SK-N-SH (cell line): ENCODE measurements at regions not wholly inside any gene's neighbourhood (a gene's known extent, or its start where the extent isn't known, plus 50 kb on each side); places are given as distances from the start of the nearest gene placed in this dataset.

ENCODE experiments used
- CTCF ChIA-PET: fragments of 300-600, 350-600 bp; formaldehyde crosslinking; extraction: SDS; loops from one replicate; lab custom pipeline; 2021; lab: Yijun Ruan, JAX
- POLR2A ChIA-PET: fragments of 350-600 bp; sonication (Branson Sonifier 250); formaldehyde crosslinking; extraction: SDS; loops from one replicate; lab custom pipeline; 2020; ENCODE audit warnings: antibody characterized with exemption, inconsistent platforms; lab: Yijun Ruan, JAX
- DNase-seq: peaks from one replicate; pipeline ENCODE4 v3.0.0; 2012
- H2AFZ ChIP-seq: fragments of 200-600 bp; sonication (generic); 2 replicates; pipeline ENCODE4 v1.8.1; 2016; ENCODE audit warnings: antibody characterized with exemption, mild to moderate bottlenecking, low read depth
- H3F3A ChIP-seq: fragments of 200-600 bp; sonication (generic); replicated peaks from 2 replicates; pipeline ENCODE3; 2016; ENCODE audit warnings: antibody characterized with exemption, mild to moderate bottlenecking; ENCODE audit not compliant: insufficient read depth
- H3K27ac ChIP-seq, 2 experiments: fragments of 200-500 bp in 1 of 2; fragments of 200-600 bp in 1 of 2; sonication (Bioruptor generic) in 1 of 2; sonication (generic), shearing (Covaris generic) in 1 of 2; 2 replicates each; pipeline versions ENCODE4 v1.5.1 to v1.6.1; 2014 to 2016; ENCODE audit warnings: low read depth in 2 of 2, inconsistent platforms in 1 of 2, low read length in 1 of 2, mild to moderate bottlenecking in 1 of 2, mixed read lengths in 1 of 2
- H3K27me3 ChIP-seq: fragments of 200-600 bp; sonication (generic), shearing (Covaris generic); 2 replicates; pipeline ENCODE4 v1.6.1; 2016; ENCODE audit warnings: mixed run types; ENCODE audit not compliant: insufficient read depth
- H3K36me3 ChIP-seq, 2 experiments: fragments of 200-500 bp in 1 of 2; fragments of 200-600 bp in 1 of 2; sonication (Bioruptor generic) in 1 of 2; sonication (generic) in 1 of 2; replicated peaks in 1 of 2; 2 replicates each; pipeline versions ENCODE3 to v1.5.1; 2014 to 2016; ENCODE audit warnings: low read length in 1 of 2, mild to moderate bottlenecking in 1 of 2; ENCODE audit not compliant: insufficient read depth in 2 of 2, control insufficient read depth in 1 of 2
- H3K4me1 ChIP-seq, 2 experiments: fragments of 200-500 bp in 1 of 2; fragments of 200-600 bp in 1 of 2; sonication (Bioruptor generic) in 1 of 2; sonication (generic), shearing (Covaris generic) in 1 of 2; 2 replicates each; pipeline versions ENCODE4 v1.5.1 to v1.6.1; 2014 to 2016; ENCODE audit warnings: low read depth in 1 of 2, low read length in 1 of 2, mixed run types in 1 of 2; ENCODE audit not compliant: insufficient read depth in 2 of 2, control insufficient read depth in 1 of 2
- H3K4me2 ChIP-seq: fragments of 200-600 bp; sonication (generic), shearing (Covaris generic); 2 replicates; pipeline ENCODE4 v1.6.1; 2017; ENCODE audit warnings: mixed run types
- H3K4me3 ChIP-seq, 2 experiments: fragments of 200-500 bp in 1 of 2; fragments of 200-600 bp in 1 of 2; sonication (Bioruptor generic) in 1 of 2; sonication (generic), shearing (Covaris generic) in 1 of 2; 2 replicates each; pipeline versions ENCODE4 v1.5.1 to v1.8.1; 2014 to 2016; ENCODE audit warnings: low read depth in 2 of 2, inconsistent platforms in 1 of 2, low read length in 1 of 2, mild to moderate bottlenecking in 1 of 2, mixed read lengths in 1 of 2, moderate library complexity in 1 of 2
- H3K79me2 ChIP-seq: fragments of 200-600 bp; sonication (generic); 2 replicates; pipeline ENCODE4 v1.8.1; 2017; ENCODE audit warnings: mild to moderate bottlenecking; ENCODE audit not compliant: insufficient read depth
- H3K9ac ChIP-seq: fragments of 200-600 bp; sonication (generic); 2 replicates; pipeline ENCODE4 v1.6.1; 2017; ENCODE audit warnings: mixed run types
- H3K9me2 ChIP-seq: fragments of 200-600 bp; sonication (generic); 2 replicates; pipeline ENCODE4 v1.6.1; 2017; ENCODE audit warnings: mixed run types
- H3K9me3 ChIP-seq: fragments of 200-600 bp; sonication (generic); 2 replicates; pipeline ENCODE4 v1.6.1; 2017; ENCODE audit warnings: mixed run types, mild to moderate bottlenecking, moderate library complexity
- H4K20me1 ChIP-seq: fragments of 200-600 bp; sonication (generic); 2 replicates; pipeline ENCODE4 v1.6.1; 2017; ENCODE audit warnings: mild to moderate bottlenecking, mixed run types; ENCODE audit not compliant: insufficient read depth
- EP300 ChIP-seq, 2 experiments: IDR thresholded peaks; 2 replicates each; pipeline versions ENCODE4 v1.4.0 to v1.6.1; 2012; ENCODE audit warnings: borderline replicate concordance in 1 of 2, low read depth in 1 of 2, low read length in 1 of 2
- FOXJ3 ChIP-seq: sonication (generic); formaldehyde crosslinking; IDR thresholded peaks from 2 replicates; pipeline ENCODE4 v1.5.1; 2020; ENCODE audit warnings: mild to moderate bottlenecking, missing genetic modification reagents
- GABPA ChIP-seq: IDR thresholded peaks from 2 replicates; pipeline ENCODE4 v1.4.0; 2012; ENCODE audit warnings: low read depth, mild to moderate bottlenecking
- GATA2 ChIP-seq: sonication (generic); formaldehyde crosslinking; IDR thresholded peaks from 2 replicates; pipeline ENCODE4 v1.5.0; 2020; ENCODE audit warnings: mild to moderate bottlenecking, missing genetic modification reagents
- JUND ChIP-seq: IDR thresholded peaks from 2 replicates; pipeline ENCODE4 v1.4.0; 2012
- MAX ChIP-seq: IDR thresholded peaks from 2 replicates; pipeline ENCODE4 v1.4.0; 2012; ENCODE audit warnings: low read depth
- NFIC ChIP-seq: IDR thresholded peaks from 2 replicates; pipeline ENCODE4 v1.4.0; 2012; ENCODE audit warnings: borderline replicate concordance
- NRF1 ChIP-seq: IDR thresholded peaks from 2 replicates; pipeline ENCODE4 v1.6.1; 2012; ENCODE audit warnings: low read depth, mild to moderate bottlenecking, low read length
- POLR2AphosphoS5 ChIP-seq: IDR thresholded peaks from 2 replicates; pipeline ENCODE4 v1.6.1; 2012; ENCODE audit warnings: low read depth, low read length
- SMC3 ChIP-seq: IDR thresholded peaks from 2 replicates; pipeline ENCODE4 v1.6.1; 2012; ENCODE audit warnings: low read depth, low read length, improper control_type of control experiment
- TAF1 ChIP-seq: IDR thresholded peaks from 2 replicates; pipeline ENCODE4 v1.6.1; 2012; ENCODE audit warnings: low read depth, mild to moderate bottlenecking, low read length, moderate library complexity, borderline replicate concordance
- TEAD4 ChIP-seq: IDR thresholded peaks from 2 replicates; pipeline ENCODE4 v1.4.0; 2012; ENCODE audit warnings: mild to moderate bottlenecking, borderline replicate concordance; ENCODE audit not compliant: insufficient read depth
- USF2 ChIP-seq: fragments of 150-350 bp; IDR thresholded peaks from 2 replicates; pipeline ENCODE4 v1.6.1; 2017; ENCODE audit warnings: antibody characterized with exemption, low read length, low read depth, borderline replicate concordance
- YY1 ChIP-seq: IDR thresholded peaks from 2 replicates; pipeline ENCODE4 v1.4.0; 2012; ENCODE audit warnings: low read depth, mild to moderate bottlenecking
- ZBTB33 ChIP-seq: IDR thresholded peaks from 2 replicates; pipeline ENCODE4 v1.4.0; 2012; ENCODE audit warnings: low read depth, borderline replicate concordance
- WGBS: methylation state at CpG from one replicate; pipeline ENCODE4 v1.1.6; 2017; ENCODE audit warnings: low lambda C conversion rate; 5-methylcytosine and 5-hydroxymethylcytosine counted together
- TF ChIP-seq, protein P1 (sequence below): IDR thresholded peaks from 2 replicates; pipeline ENCODE4 v1.6.1; 2012; ENCODE audit warnings: mild to moderate bottlenecking, low read depth, low read length, moderate library complexity
- TF ChIP-seq, protein P2 (sequence below): fragments of 200-600 bp; sonication (generic); IDR thresholded peaks from 2 replicates; pipeline ENCODE4 v1.6.1; 2017; ENCODE audit warnings: antibody characterized with exemption, mild to moderate bottlenecking, moderate library complexity

DNA sequence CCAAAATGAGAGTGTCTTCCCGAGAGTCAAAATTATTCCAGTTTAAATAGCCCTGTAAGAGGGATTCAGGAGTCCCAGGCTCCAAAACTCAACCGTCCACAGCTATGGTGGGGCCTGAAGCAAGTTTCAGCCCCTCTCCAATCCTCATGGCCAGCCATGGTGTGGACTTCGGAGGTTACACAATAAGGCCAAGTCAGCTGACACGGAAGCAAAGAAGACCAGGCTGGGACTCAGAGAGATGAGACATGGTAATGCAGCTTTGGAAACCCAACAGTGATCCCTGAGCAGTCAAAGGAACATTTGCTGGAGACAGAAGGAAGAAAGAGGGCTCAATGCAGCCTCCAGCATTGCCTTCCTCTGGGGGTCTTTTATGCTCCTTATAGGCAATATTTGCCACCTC, 324.6 kb upstream of the TLE3 start:
- TF ChIP-seq GABPA = no peak
- TF ChIP-seq FOXJ3 (CRISPR knock-in tag) = no peak
- TF ChIP-seq GATA2 (CRISPR knock-in tag) = no peak
- TF ChIP-seq, protein P1, sequence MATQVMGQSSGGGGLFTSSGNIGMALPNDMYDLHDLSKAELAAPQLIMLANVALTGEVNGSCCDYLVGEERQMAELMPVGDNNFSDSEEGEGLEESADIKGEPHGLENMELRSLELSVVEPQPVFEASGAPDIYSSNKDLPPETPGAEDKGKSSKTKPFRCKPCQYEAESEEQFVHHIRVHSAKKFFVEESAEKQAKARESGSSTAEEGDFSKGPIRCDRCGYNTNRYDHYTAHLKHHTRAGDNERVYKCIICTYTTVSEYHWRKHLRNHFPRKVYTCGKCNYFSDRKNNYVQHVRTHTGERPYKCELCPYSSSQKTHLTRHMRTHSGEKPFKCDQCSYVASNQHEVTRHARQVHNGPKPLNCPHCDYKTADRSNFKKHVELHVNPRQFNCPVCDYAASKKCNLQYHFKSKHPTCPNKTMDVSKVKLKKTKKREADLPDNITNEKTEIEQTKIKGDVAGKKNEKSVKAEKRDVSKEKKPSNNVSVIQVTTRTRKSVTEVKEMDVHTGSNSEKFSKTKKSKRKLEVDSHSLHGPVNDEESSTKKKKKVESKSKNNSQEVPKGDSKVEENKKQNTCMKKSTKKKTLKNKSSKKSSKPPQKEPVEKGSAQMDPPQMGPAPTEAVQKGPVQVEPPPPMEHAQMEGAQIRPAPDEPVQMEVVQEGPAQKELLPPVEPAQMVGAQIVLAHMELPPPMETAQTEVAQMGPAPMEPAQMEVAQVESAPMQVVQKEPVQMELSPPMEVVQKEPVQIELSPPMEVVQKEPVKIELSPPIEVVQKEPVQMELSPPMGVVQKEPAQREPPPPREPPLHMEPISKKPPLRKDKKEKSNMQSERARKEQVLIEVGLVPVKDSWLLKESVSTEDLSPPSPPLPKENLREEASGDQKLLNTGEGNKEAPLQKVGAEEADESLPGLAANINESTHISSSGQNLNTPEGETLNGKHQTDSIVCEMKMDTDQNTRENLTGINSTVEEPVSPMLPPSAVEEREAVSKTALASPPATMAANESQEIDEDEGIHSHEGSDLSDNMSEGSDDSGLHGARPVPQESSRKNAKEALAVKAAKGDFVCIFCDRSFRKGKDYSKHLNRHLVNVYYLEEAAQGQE = no peak
- TF ChIP-seq TEAD4 = no peak
- TF ChIP-seq TAF1 = no peak
- no peak for TF ChIP-seq NRF1
- no peak for TF ChIP-seq NFIC
- TF ChIP-seq MAX = no peak
- no peak for TF ChIP-seq USF2
- TF ChIP-seq EP300 (IDR thresholded peaks at IDR 0.05; ENCODE audit: borderline replicate concordance in 1 of 2, low read depth in 1 of 2, low read length in 1 of 2) = no peak
- TF ChIP-seq YY1 = no peak
- no peak for TF ChIP-seq ZBTB33
- TF ChIP-seq, protein P2, sequence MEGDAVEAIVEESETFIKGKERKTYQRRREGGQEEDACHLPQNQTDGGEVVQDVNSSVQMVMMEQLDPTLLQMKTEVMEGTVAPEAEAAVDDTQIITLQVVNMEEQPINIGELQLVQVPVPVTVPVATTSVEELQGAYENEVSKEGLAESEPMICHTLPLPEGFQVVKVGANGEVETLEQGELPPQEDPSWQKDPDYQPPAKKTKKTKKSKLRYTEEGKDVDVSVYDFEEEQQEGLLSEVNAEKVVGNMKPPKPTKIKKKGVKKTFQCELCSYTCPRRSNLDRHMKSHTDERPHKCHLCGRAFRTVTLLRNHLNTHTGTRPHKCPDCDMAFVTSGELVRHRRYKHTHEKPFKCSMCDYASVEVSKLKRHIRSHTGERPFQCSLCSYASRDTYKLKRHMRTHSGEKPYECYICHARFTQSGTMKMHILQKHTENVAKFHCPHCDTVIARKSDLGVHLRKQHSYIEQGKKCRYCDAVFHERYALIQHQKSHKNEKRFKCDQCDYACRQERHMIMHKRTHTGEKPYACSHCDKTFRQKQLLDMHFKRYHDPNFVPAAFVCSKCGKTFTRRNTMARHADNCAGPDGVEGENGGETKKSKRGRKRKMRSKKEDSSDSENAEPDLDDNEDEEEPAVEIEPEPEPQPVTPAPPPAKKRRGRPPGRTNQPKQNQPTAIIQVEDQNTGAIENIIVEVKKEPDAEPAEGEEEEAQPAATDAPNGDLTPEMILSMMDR = no peak
- TF ChIP-seq SMC3 = no peak
- no peak for TF ChIP-seq JUND
- no peak for TF ChIP-seq POLR2AphosphoS5
- CTCF ChIA-PET = interaction anchor here (1.4 kb wide), 2 partner anchors 11 to 16 kb away, joined by 6 to 7 read pairs; no protein-coding TSS in a partner anchor

More for the DNA sequence above, 324.6 kb upstream of the TLE3 start:
- no peak overlapping the region for H3K4me3 ChIP-seq
- H3F3A ChIP-seq = no peaks in the 10 kb centered on the region
- H3K9ac ChIP-seq = no peak overlapping the region
- peaks cover 0 to 4% of the 10 kb centered on the region in 2 experiments; a peak in 1 of 4 replicates for H3K4me1 ChIP-seq
- H3K9me2 ChIP-seq = no peaks in the 10 kb centered on the region
- no peaks in the 10 kb centered on the region for H4K20me1 ChIP-seq
- H3K27ac ChIP-seq = no peak overlapping the region
- H3K79me2 ChIP-seq = no peaks in the 10 kb centered on the region
- 58% methylated on average over 4 of the region's 4 CpGs for WGBS
- H3K36me3 ChIP-seq = no peaks in the 10 kb centered on the region
- H3K9me3 ChIP-seq = no peaks in the 10 kb centered on the region
- DNase-seq = no peak
- POLR2A ChIA-PET = no interaction called here
- peaks cover 36% of the 10 kb centered on the region for H3K27me3 ChIP-seq
- no peak overlapping the region for H2AFZ ChIP-seq
- H3K4me2 ChIP-seq = no peak overlapping the region
